ENCODE measurements at regions not wholly inside any gene's neighbourhood (a gene's known extent, or its start where the extent isn't known, plus 50 kb on each side); places are given as distances from the start of the nearest gene placed in this dataset.

GRCh38 chr14:95392841-95393240 is 73.1 kb upstream of the CLMN start (continued):
- TF ChIP-seq, protein P1, sequence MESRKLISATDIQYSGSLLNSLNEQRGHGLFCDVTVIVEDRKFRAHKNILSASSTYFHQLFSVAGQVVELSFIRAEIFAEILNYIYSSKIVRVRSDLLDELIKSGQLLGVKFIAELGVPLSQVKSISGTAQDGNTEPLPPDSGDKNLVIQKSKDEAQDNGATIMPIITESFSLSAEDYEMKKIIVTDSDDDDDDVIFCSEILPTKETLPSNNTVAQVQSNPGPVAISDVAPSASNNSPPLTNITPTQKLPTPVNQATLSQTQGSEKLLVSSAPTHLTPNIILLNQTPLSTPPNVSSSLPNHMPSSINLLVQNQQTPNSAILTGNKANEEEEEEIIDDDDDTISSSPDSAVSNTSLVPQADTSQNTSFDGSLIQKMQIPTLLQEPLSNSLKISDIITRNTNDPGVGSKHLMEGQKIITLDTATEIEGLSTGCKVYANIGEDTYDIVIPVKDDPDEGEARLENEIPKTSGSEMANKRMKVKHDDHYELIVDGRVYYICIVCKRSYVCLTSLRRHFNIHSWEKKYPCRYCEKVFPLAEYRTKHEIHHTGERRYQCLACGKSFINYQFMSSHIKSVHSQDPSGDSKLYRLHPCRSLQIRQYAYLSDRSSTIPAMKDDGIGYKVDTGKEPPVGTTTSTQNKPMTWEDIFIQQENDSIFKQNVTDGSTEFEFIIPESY (IDR thresholded peaks at IDR 0.05; ENCODE audit: extremely low read depth, insufficient replicate concordance, low read length): no peak
- TF ChIP-seq JUND (IDR thresholded peaks at IDR 0.05): no peak
- no peak for TF ChIP-seq ZFX (IDR thresholded peaks at IDR 0.05)
- no peak for TF ChIP-seq EGR1 (IDR thresholded peaks at IDR 0.05; ENCODE audit: low read depth)

DNA sequence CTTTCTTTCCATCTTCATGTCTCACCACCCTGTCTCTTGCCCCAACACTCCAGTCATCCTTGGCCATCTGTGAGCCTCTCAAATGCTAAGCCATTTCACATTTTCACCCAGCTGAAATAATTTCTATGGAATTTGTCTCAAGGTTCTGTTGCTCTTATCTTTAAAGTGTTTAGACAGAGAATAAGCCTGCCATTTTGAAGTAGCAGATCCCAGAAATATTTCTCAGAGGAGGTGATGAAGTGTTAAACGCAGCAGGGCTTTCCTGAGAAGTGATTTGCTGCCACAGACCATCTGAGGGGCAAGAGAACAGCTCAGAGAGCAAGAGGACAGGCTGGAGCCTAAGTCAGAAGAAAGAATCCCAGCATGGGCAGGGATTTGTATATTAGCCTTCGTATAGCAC is 71.6 kb upstream of the CLMN start:
- no peak overlapping the region for H2AFZ ChIP-seq (ENCODE audit: low read depth, low read length, poor library complexity, severe bottlenecking)
- no peak overlapping the region for H3K9ac ChIP-seq (ENCODE audit: low read length)
- no peak overlapping the region for H3K27ac ChIP-seq (ENCODE audit: low read depth, low read length)
- peaks cover 5% of the 10 kb centered on the region; the same call in 1 of the 2 replicates for H3K27me3 ChIP-seq (ENCODE audit: insufficient read depth, low read length)
- H3K4me1 ChIP-seq (ENCODE audit: control insufficient read depth in 1 of 2, insufficient read depth in 2 of 2, low read length in 2 of 2): no peaks in the 10 kb centered on the region
- H3K79me2 ChIP-seq (ENCODE audit: insufficient read depth, low read length): no peaks in the 10 kb centered on the region
- no peaks in the 10 kb centered on the region for H3K9me2 ChIP-seq (ENCODE audit: insufficient read depth)
- RAD21 ChIA-PET (ENCODE audit: low non-redundant PET in 1 of 2, low total read pairs in 2 of 2, uncharacterized antibody in 2 of 2, unreplicated experiment in 2 of 2): no interaction called here
- DNase-seq (ENCODE audit: low read depth, low spot score): no peak
- H3K9me3 ChIP-seq (ENCODE audit: control insufficient read depth in 1 of 2, insufficient read depth in 1 of 2, low read depth in 1 of 2, low read length in 2 of 2): peaks cover 0 to 4% of the 10 kb centered on the region in 2 experiments; a peak in 1 of 4 replicates
- POLR2A ChIA-PET: no interaction called here
- no peak for ATAC-seq
- CTCF ChIA-PET: no interaction called here
- H3K36me3 ChIP-seq (ENCODE audit: control insufficient read depth in 1 of 2, insufficient read depth in 2 of 2, low read length in 2 of 2): no peaks in the 10 kb centered on the region
- H4K20me1 ChIP-seq (ENCODE audit: insufficient read depth): no peaks in the 10 kb centered on the region
- no peak overlapping the region for H3K4me2 ChIP-seq (ENCODE audit: low read length)
- no peak for TF ChIP-seq POLR2AphosphoS5 (IDR thresholded peaks at IDR 0.05; ENCODE audit: low read depth, low read length)
- TF ChIP-seq JUND (IDR thresholded peaks at IDR 0.05): no peak
- TF ChIP-seq SP1 (IDR thresholded peaks at IDR 0.05; ENCODE audit: low read depth): no peak
- TF ChIP-seq CEBPB (IDR thresholded peaks at IDR 0.05; ENCODE audit: low read depth): no peak
- no peak for TF ChIP-seq SIN3A (IDR thresholded peaks at IDR 0.05; ENCODE audit: low read depth)
- TF ChIP-seq ZNF274 (IDR thresholded peaks at IDR 0.05; ENCODE audit: low read depth, low read length): no peak
- TF ChIP-seq EZH2 (IDR thresholded peaks at IDR 0.05): no peak
- TF ChIP-seq RAD21 (IDR thresholded peaks at IDR 0.05; ENCODE audit: low read depth): no peak
- TF ChIP-seq, protein P1 (IDR thresholded peaks at IDR 0.05; ENCODE audit: extremely low read depth, insufficient replicate concordance, low read length): no peak
- BruUV-seq (replicated peaks): no TSS peak
- intact Hi-C loops (cut with micrococcal nuclease): no loop called here
- no peak overlapping the region for H3K4me3 ChIP-seq (replicated peaks in 1 of 2; ENCODE audit: low read depth in 1 of 2, low read length in 2 of 2)

Measured in HCT116 (cell line).